K562 (cell line): ENCODE measurements at regions not wholly inside any gene's neighbourhood (a gene's known extent, or its start where the extent isn't known, plus 50 kb on each side); places are given as distances from the start of the nearest gene placed in this dataset.
A peak's percentile ranks its signal among the peaks of the same experiment; 100 is the strongest.

Experiments
- ARHGAP35 ChIP-seq: fragments of 450-650 bp; IDR thresholded peaks from 2 replicates; pipeline ENCODE4 v1.6.1; 2018; ENCODE audit not compliant: partially characterized antibody
- BRCA1 ChIP-seq, 2 experiments: fragments of 450-650 bp in 1 of 2; sonication (generic) in 1 of 2; formaldehyde crosslinking in 1 of 2; IDR thresholded peaks; 2 replicates each; pipeline versions ENCODE4 v1.5.0 to v1.6.1; 2017 to 2020; ENCODE audit warnings: mild to moderate bottlenecking in 1 of 2, missing genetic modification reagents in 1 of 2
- EHMT2 ChIP-seq: fragments of 450-650 bp; IDR thresholded peaks from 2 replicates; pipeline ENCODE4 v1.6.1; 2018; ENCODE audit warnings: antibody characterized with exemption
- HEY1 ChIP-seq: fragments of 250-450 bp; sonication (Bioruptor Pico); IDR thresholded peaks from 2 replicates; pipeline ENCODE4 v1.5.0; 2020; ENCODE audit warnings: mild to moderate bottlenecking, moderate library complexity, borderline replicate concordance
- HNRNPUL1 ChIP-seq: fragments of 200-400 bp; formaldehyde crosslinking; IDR thresholded peaks from 2 replicates; pipeline ENCODE4 v1.6.1; 2017; ENCODE audit warnings: low read length
- IFI16 ChIP-seq: fragments of 250-450 bp; sonication (Bioruptor Pico); IDR thresholded peaks from 2 replicates; pipeline ENCODE4 v2.1.2; 2022; ENCODE audit warnings: mild to moderate bottlenecking, inconsistent platforms
- MEIS2 ChIP-seq: fragments of 450-650 bp; IDR thresholded peaks from 2 replicates; pipeline ENCODE4 v1.6.1; 2014; ENCODE audit warnings: mild to moderate bottlenecking; ENCODE audit not compliant: partially characterized antibody
- MLLT1 ChIP-seq, 2 experiments: fragments of 450-650 bp; IDR thresholded peaks; 2 replicates each; pipeline ENCODE4 v1.6.1; 2016
- NCOA4 ChIP-seq: fragments of 450-650 bp; IDR thresholded peaks from 2 replicates; pipeline ENCODE4 v1.6.1; 2018; ENCODE audit warnings: mild to moderate bottlenecking; ENCODE audit not compliant: partially characterized antibody
- PBX2 ChIP-seq, 2 experiments: IDR thresholded peaks in 1 of 2; conservative IDR thresholded peaks in 1 of 2; 2 replicates each; pipeline ENCODE4 v1.6.1; 2016; ENCODE audit warnings: low read depth in 2 of 2, mild to moderate bottlenecking in 1 of 2, missing compliant biosample characterization in 1 of 2, missing genetic modification characterization in 1 of 2, moderate library complexity in 1 of 2
- PKNOX1 ChIP-seq: fragments of 450-650 bp; IDR thresholded peaks from 2 replicates; pipeline ENCODE4 v1.6.1; 2016
- PML ChIP-seq: IDR thresholded peaks from 2 replicates; pipeline ENCODE4 v1.6.1; 2012; ENCODE audit warnings: low read length, inconsistent platforms
- SIX5 ChIP-seq, 2 experiments: IDR thresholded peaks; 2 replicates each; pipeline ENCODE4 v1.6.1; 2011; ENCODE audit warnings: low read length in 2 of 2, borderline replicate concordance in 1 of 2, low read depth in 1 of 2, mild to moderate bottlenecking in 1 of 2, moderate library complexity in 1 of 2; ENCODE audit not compliant: insufficient read depth in 1 of 2
- TSC22D4 ChIP-seq: fragments of 450-650 bp; IDR thresholded peaks from 2 replicates; pipeline ENCODE4 v1.6.1; 2016; ENCODE audit warnings: missing genetic modification characterization, missing biosample characterization, control low read depth
- XRCC5 ChIP-seq: fragments of 200-400 bp; formaldehyde crosslinking; IDR thresholded peaks from 2 replicates; pipeline ENCODE4 v1.6.1; 2017; ENCODE audit warnings: low read depth, mild to moderate bottlenecking, low read length
- ZNF77 ChIP-seq: fragments of 250-450 bp; sonication (Bioruptor Pico); IDR thresholded peaks from 2 replicates; pipeline ENCODE4 v1.5.0; 2020
- ZNF79 ChIP-seq: fragments of 250-450 bp; sonication (Bioruptor Pico); IDR thresholded peaks from 2 replicates; pipeline ENCODE4 v1.4.0; 2020; ENCODE audit warnings: low read depth, mild to moderate bottlenecking, moderate library complexity
- ZSCAN29 ChIP-seq: fragments of 450-650 bp; IDR thresholded peaks from 2 replicates; pipeline ENCODE4 v1.6.1; 2017

GRCh38 chr1:5737081-5737480, 255.1 kb downstream of the NPHP4 start (continued):
- no peak for TF ChIP-seq IFI16
- peak; percentile 57 for TF ChIP-seq MEIS2
- peak; percentile 59; the same call in 1 of the 2 replicates for TF ChIP-seq TSC22D4 (tag)
- no peak for TF ChIP-seq HEY1 (CRISPR knock-in tag)
- no peak for TF ChIP-seq ZNF79 (CRISPR knock-in tag)
- peak; percentile 38 for TF ChIP-seq EHMT2
- TF ChIP-seq ZNF77 (CRISPR knock-in tag): no peak
- TF ChIP-seq ZSCAN29: no peak
- no peak for TF ChIP-seq XRCC5
- TF ChIP-seq PBX2 (CRISPR knock-in tag; IDR thresholded peaks at IDR 0.05; ENCODE audit: low read depth): no peak
- TF ChIP-seq PBX2 (tag; conservative IDR thresholded peaks at IDR 0.05; ENCODE audit: low read depth): peak; percentile 73
- TF ChIP-seq MLLT1 (IDR thresholded peaks at IDR 0.05): peak; percentile 18 to 23; a peak in 1 of 4 replicates
- peak; percentile 48 for TF ChIP-seq ARHGAP35
- TF ChIP-seq NCOA4: no peak
- no peak for TF ChIP-seq SIX5 (IDR thresholded peaks at IDR 0.05; ENCODE audit: borderline replicate concordance in 1 of 2, insufficient read depth in 1 of 2, low read depth in 1 of 2, low read length in 2 of 2)
- no peak for TF ChIP-seq HNRNPUL1
- no peak for TF ChIP-seq PML
- peak; percentile 61; the same call in 1 of the 2 replicates for TF ChIP-seq PKNOX1
- TF ChIP-seq BRCA1 (IDR thresholded peaks at IDR 0.05): no peak
- no peak for TF ChIP-seq BRCA1 (CRISPR knock-in tag; IDR thresholded peaks at IDR 0.05)
